Smooth muscle cell (in vitro differentiated cells): ENCODE measurements at regions not wholly inside any gene's neighbourhood (a gene's known extent, or its start where the extent isn't known, plus 50 kb on each side); places are given as distances from the start of the nearest gene placed in this dataset.

Experiments used
- DNase-seq: peaks from one replicate; lab custom pipeline; 2025; ENCODE audit not compliant: unreplicated experiment; lab: John Stamatoyannopoulos, UW
- H2AFZ ChIP-seq: fragments of 200-600 bp; sonication (generic); 2 replicates; pipeline ENCODE4 v1.6.0; 2016; ENCODE audit warnings: antibody characterized with exemption, low read depth, mild to moderate bottlenecking
- H3F3A ChIP-seq: fragments of 200-600 bp; sonication (generic); 2 replicates; pipeline ENCODE4 v1.6.0; 2017; ENCODE audit warnings: antibody characterized with exemption, low read depth
- H3K27ac ChIP-seq: fragments of 200-600 bp; sonication (generic); 2 replicates; pipeline ENCODE4 v1.5.1; 2016; ENCODE audit warnings: low read depth, mild to moderate bottlenecking
- H3K27me3 ChIP-seq: fragments of 200-600 bp; sonication (generic); 2 replicates; pipeline ENCODE4 v1.6.1; 2016; ENCODE audit warnings: low read depth, mild to moderate bottlenecking
- H3K36me3 ChIP-seq: fragments of 200-600 bp; sonication (generic); 2 replicates; pipeline ENCODE4 v1.5.1; 2016; ENCODE audit warnings: low read depth
- H3K4me1 ChIP-seq: fragments of 200-600 bp; sonication (generic); 2 replicates; pipeline ENCODE4 v1.5.1; 2016; ENCODE audit warnings: low read depth
- H3K4me2 ChIP-seq: fragments of 200-600 bp; sonication (generic); 2 replicates; pipeline ENCODE4 v1.6.0; 2016; ENCODE audit warnings: mild to moderate bottlenecking
- H3K4me3 ChIP-seq: fragments of 200-600 bp; sonication (generic); 2 replicates; pipeline ENCODE4 v1.5.1; 2016; ENCODE audit warnings: mild to moderate bottlenecking
- H3K79me2 ChIP-seq: fragments of 200-600 bp; sonication (generic); 2 replicates; pipeline ENCODE4 v1.6.0; 2016; ENCODE audit warnings: low read depth, mild to moderate bottlenecking
- H3K9ac ChIP-seq: fragments of 200-600 bp; sonication (generic); 2 replicates; pipeline ENCODE4 v1.6.0; 2016; ENCODE audit warnings: low read depth
- H3K9me3 ChIP-seq: fragments of 200-600 bp; sonication (generic); replicated peaks from 2 replicates; pipeline ENCODE4 v1.5.1; 2016; ENCODE audit warnings: low read depth
- H4K20me1 ChIP-seq: fragments of 200-600 bp; sonication (generic); 2 replicates; pipeline ENCODE4 v1.6.0; 2016; ENCODE audit warnings: low read depth
- WGBS: methylation state at CpG from one replicate; pipeline ENCODE4 v1.1.7; 2016; ENCODE audit warnings: low lambda C conversion rate; 5-methylcytosine and 5-hydroxymethylcytosine counted together
- TF ChIP-seq, protein P1 (sequence below): fragments of 200-600 bp; sonication (generic); IDR thresholded peaks from 2 replicates; pipeline ENCODE4 v1.5.1; 2017; ENCODE audit warnings: borderline replicate concordance, mild to moderate bottlenecking, antibody characterized with exemption; ENCODE audit not compliant: insufficient read depth, poor library complexity, severe bottlenecking

- Histone ChIP-seq H3F3A (peaks cover 22% of the 10 kb centered on the region), H3K4me1 (no peaks in the 10 kb centered on the region), H3K9me3 (no peaks in the 10 kb centered on the region), H2AFZ (no peak overlapping the region), H3K4me3 (no peak overlapping the region), H3K27ac (peak overlapping the region; percentile 85), H3K9ac (no peak overlapping the region), H3K27me3 (no peaks in the 10 kb centered on the region), H3K79me2 (peaks cover 3% of the 10 kb centered on the region), H4K20me1 (no peaks in the 10 kb centered on the region), H3K36me3 (no peaks in the 10 kb centered on the region), H3K4me2 (no peak overlapping the region)
- TF ChIP-seq, protein P1, sequence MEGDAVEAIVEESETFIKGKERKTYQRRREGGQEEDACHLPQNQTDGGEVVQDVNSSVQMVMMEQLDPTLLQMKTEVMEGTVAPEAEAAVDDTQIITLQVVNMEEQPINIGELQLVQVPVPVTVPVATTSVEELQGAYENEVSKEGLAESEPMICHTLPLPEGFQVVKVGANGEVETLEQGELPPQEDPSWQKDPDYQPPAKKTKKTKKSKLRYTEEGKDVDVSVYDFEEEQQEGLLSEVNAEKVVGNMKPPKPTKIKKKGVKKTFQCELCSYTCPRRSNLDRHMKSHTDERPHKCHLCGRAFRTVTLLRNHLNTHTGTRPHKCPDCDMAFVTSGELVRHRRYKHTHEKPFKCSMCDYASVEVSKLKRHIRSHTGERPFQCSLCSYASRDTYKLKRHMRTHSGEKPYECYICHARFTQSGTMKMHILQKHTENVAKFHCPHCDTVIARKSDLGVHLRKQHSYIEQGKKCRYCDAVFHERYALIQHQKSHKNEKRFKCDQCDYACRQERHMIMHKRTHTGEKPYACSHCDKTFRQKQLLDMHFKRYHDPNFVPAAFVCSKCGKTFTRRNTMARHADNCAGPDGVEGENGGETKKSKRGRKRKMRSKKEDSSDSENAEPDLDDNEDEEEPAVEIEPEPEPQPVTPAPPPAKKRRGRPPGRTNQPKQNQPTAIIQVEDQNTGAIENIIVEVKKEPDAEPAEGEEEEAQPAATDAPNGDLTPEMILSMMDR: no peak
- no peak for DNase-seq
These were observed 112.2 kb upstream of the ANKRD55 start for GRCh38 chr5:56345352-56345751.

- peaks cover 3% of the 10 kb centered on the region for H3K79me2 ChIP-seq
- no peaks in the 10 kb centered on the region for H3K9me3 ChIP-seq
- 95% methylated on average over 1 of the region's 1 CpG for WGBS
- no peak overlapping the region for H3K9ac ChIP-seq
- H3K36me3 ChIP-seq: no peaks in the 10 kb centered on the region
- DNase-seq: no peak
- H3F3A ChIP-seq: peaks cover 14% of the 10 kb centered on the region
- TF ChIP-seq, protein P1: no peak
- H4K20me1 ChIP-seq: no peaks in the 10 kb centered on the region
- H2AFZ ChIP-seq: no peak overlapping the region
- no peaks in the 10 kb centered on the region for H3K4me1 ChIP-seq
- H3K27me3 ChIP-seq: no peaks in the 10 kb centered on the region
- no peak overlapping the region for H3K4me2 ChIP-seq
- H3K27ac ChIP-seq: no peak overlapping the region
- H3K4me3 ChIP-seq: no peak overlapping the region
These were observed 111.5 kb upstream of the ANKRD55 start for GRCh38 chr5:56344594-56344993.

DNA sequence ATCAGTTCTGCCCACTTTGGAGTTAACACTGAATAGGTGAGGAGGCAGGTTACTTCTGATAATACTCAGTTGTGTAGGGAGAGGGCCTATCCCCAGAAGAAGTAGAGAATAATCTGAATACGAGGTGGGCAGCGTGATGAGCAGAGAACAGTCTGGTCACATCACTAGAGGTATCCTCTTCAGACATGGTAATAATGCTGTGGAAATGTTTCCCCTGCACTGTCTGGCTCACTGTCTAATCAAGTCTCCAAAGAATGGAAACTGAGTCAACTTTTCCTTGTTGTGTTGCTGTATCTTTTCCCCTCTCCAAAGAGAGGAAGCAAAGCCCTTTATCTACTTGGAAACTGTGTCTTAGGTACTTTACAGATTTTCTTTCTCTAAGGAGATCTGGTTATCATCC lies 110.9 kb upstream of the ANKRD55 start:
- Histone ChIP-seq H3K27ac (no peak overlapping the region), H3K27me3 (no peaks in the 10 kb centered on the region), H3K4me3 (no peak overlapping the region), H3F3A (peaks cover 11% of the 10 kb centered on the region), H2AFZ (no peak overlapping the region), H3K4me1 (no peaks in the 10 kb centered on the region), H3K79me2 (peaks cover 3% of the 10 kb centered on the region), H3K9ac (no peak overlapping the region), H4K20me1 (no peaks in the 10 kb centered on the region), H3K4me2 (no peak overlapping the region), H3K9me3 (no peaks in the 10 kb centered on the region), H3K36me3 (no peaks in the 10 kb centered on the region)
- 100% methylated on average over 2 of the region's 2 CpGs for WGBS
- TF ChIP-seq, protein P1: no peak
- no peak for DNase-seq

DNA sequence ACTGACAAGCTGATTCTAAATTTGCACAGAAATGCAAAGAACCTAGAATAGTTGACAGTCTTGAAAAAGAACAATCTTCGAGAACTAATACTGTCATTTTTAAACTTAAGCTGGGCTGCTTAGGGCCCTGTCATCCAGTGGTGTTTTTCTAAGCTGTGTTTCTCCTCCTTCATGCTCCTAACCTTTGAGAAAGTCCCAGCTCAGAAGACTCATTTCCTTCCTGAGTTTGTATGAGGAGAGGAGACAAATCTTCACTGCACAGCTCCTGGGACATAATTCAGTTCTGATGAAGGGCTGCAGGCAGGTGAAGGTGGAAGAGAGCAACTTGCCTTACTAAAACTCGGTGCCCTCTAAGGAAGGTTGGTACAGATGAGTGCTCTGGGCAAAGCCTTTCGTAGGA lies 109.5 kb upstream of the ANKRD55 start:
- Histone ChIP-seq H2AFZ (no peak overlapping the region), H3K36me3 (no peaks in the 10 kb centered on the region), H3K4me2 (no peak overlapping the region), H3K9me3 (no peaks in the 10 kb centered on the region), H3K79me2 (no peaks in the 10 kb centered on the region), H3K4me1 (no peaks in the 10 kb centered on the region), H4K20me1 (no peaks in the 10 kb centered on the region), H3F3A (peaks cover 2% of the 10 kb centered on the region), H3K9ac (no peak overlapping the region), H3K27me3 (no peaks in the 10 kb centered on the region), H3K4me3 (no peak overlapping the region), H3K27ac (no peak overlapping the region)
- DNase-seq: no peak
- TF ChIP-seq, protein P1: no peak
- WGBS: 95% methylated on average over 3 of the region's 3 CpGs
